A673 (cell line): ENCODE measurements at regions not wholly inside any gene's neighbourhood (a gene's known extent, or its start where the extent isn't known, plus 50 kb on each side); places are given as distances from the start of the nearest gene placed in this dataset.

ENCODE experiments used
- EZH2 ChIP-seq: fragments of 200-600 bp; sonication (generic); IDR thresholded peaks from 2 replicates; pipeline ENCODE4 v1.6.1; 2017; ENCODE audit warnings: borderline replicate concordance, low read depth, mild to moderate bottlenecking, mixed read lengths, antibody characterized with exemption, low read length; ENCODE audit not compliant: poor library complexity, severe bottlenecking
- TF ChIP-seq, protein P1 (sequence below): fragments of 300-800, 200-600 bp; sonication (generic); conservative IDR thresholded peaks from 2 replicates; pipeline ENCODE4 v1.5.1; 2017; ENCODE audit warnings: low read depth, mild to moderate bottlenecking, antibody characterized with exemption, low read length, moderate library complexity, mixed read lengths

DNA sequence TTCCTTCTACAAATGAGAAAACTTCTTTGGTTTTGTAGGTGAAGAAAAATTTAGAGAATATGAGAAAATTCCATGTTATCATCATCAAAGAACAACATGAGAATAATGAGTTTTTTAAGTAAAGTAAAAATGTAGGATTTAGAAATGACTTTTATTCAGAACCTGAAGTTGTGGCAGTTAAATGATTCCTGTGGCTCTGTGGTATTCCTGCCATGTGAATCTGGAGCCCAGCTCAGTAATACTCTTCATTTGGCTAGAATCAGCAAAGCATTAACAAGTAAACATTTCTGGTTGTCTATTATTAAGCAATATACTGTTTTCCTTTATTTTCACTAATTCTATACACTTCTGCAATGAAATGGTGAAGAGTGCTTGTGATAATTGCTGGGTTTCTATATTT lies 95.6 kb upstream of the E2F7 start:
- TF ChIP-seq, protein P1, sequence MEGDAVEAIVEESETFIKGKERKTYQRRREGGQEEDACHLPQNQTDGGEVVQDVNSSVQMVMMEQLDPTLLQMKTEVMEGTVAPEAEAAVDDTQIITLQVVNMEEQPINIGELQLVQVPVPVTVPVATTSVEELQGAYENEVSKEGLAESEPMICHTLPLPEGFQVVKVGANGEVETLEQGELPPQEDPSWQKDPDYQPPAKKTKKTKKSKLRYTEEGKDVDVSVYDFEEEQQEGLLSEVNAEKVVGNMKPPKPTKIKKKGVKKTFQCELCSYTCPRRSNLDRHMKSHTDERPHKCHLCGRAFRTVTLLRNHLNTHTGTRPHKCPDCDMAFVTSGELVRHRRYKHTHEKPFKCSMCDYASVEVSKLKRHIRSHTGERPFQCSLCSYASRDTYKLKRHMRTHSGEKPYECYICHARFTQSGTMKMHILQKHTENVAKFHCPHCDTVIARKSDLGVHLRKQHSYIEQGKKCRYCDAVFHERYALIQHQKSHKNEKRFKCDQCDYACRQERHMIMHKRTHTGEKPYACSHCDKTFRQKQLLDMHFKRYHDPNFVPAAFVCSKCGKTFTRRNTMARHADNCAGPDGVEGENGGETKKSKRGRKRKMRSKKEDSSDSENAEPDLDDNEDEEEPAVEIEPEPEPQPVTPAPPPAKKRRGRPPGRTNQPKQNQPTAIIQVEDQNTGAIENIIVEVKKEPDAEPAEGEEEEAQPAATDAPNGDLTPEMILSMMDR, result no peak
- no peak for TF ChIP-seq EZH2
